Stomach (tissue), 4 donors: ENCODE measurements at regions not wholly inside any gene's neighbourhood (a gene's known extent, or its start where the extent isn't known, plus 50 kb on each side); places are given as distances from the start of the nearest gene placed in this dataset.

Source experiments
- POLR2A ChIP-seq, 4 donors: fragments of 450-650 bp; IDR thresholded peaks; one replicate each; pipeline ENCODE4 v1.6.1; 2016; ENCODE audit warnings: antibody characterized with exemption in 4 of 4, control low read depth in 2 of 4, mild to moderate bottlenecking in 1 of 4, moderate library complexity in 1 of 4
- TF ChIP-seq, protein P1 (sequence below), 7 experiments: fragments of 450-650 bp in 4 of 7; fragments of 200-600 bp in 3 of 7; sonication (generic) in 3 of 7; IDR thresholded peaks; one replicate each; pipeline ENCODE4 v1.5.1; 2016 to 2019; ENCODE audit warnings: antibody characterized with exemption in 7 of 7, control low read depth in 2 of 7, mild to moderate bottlenecking in 1 of 7

DNA sequence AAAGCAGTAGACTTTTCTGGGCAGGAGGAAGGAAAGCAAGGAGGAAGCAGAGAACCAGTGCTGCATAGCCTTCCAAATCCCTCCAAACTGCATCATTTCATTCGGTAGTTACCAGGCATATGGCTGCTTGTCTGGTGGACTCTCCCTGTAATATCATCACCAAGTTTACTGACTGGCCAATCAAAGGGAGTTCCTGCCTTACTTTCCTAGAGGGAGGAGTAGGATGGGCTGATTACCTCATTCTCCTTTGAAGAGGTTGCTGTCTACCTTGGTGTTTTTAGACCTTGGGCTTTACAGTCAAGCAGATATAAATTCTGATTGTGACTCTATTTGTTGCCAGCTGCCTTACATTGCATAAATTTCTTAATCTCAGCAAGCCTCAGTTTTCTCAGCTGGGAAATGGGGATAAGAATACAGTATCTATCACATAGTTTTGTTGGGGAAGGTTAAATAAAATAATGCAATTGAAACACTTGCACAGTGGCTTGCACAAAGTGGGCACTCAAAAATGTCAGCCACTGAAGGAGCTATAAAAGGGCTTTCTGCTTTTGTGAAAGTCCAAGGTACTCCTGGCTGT lies 297.3 kb upstream of the PROX1 start:
- TF ChIP-seq POLR2A (IDR thresholded peaks at IDR 0.05): no peak
- TF ChIP-seq, protein P1, sequence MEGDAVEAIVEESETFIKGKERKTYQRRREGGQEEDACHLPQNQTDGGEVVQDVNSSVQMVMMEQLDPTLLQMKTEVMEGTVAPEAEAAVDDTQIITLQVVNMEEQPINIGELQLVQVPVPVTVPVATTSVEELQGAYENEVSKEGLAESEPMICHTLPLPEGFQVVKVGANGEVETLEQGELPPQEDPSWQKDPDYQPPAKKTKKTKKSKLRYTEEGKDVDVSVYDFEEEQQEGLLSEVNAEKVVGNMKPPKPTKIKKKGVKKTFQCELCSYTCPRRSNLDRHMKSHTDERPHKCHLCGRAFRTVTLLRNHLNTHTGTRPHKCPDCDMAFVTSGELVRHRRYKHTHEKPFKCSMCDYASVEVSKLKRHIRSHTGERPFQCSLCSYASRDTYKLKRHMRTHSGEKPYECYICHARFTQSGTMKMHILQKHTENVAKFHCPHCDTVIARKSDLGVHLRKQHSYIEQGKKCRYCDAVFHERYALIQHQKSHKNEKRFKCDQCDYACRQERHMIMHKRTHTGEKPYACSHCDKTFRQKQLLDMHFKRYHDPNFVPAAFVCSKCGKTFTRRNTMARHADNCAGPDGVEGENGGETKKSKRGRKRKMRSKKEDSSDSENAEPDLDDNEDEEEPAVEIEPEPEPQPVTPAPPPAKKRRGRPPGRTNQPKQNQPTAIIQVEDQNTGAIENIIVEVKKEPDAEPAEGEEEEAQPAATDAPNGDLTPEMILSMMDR (IDR thresholded peaks at IDR 0.05): no peak
